A673 (cell line): ENCODE measurements at regions not wholly inside any gene's neighbourhood (a gene's known extent, or its start where the extent isn't known, plus 50 kb on each side); places are given as distances from the start of the nearest gene placed in this dataset.

Source experiments
- CTCF ChIP-seq: fragments of 300-800, 200-600 bp; sonication (generic); conservative IDR thresholded peaks from 2 replicates; pipeline ENCODE4 v1.5.1; 2017; ENCODE audit warnings: low read depth, mild to moderate bottlenecking, antibody characterized with exemption, low read length, moderate library complexity, mixed read lengths
- EZH2 ChIP-seq: fragments of 200-600 bp; sonication (generic); IDR thresholded peaks from 2 replicates; pipeline ENCODE4 v1.6.1; 2017; ENCODE audit warnings: borderline replicate concordance, low read depth, mild to moderate bottlenecking, mixed read lengths, antibody characterized with exemption, low read length; ENCODE audit not compliant: poor library complexity, severe bottlenecking

GRCh38 chr11:80720295-80720694, 1279.5 kb upstream of the TENM4 start:
- TF ChIP-seq CTCF (no peak), EZH2 (no peak)
